Breast epithelium (tissue), 4 donors: ENCODE measurements at regions not wholly inside any gene's neighbourhood (a gene's known extent, or its start where the extent isn't known, plus 50 kb on each side); places are given as distances from the start of the nearest gene placed in this dataset.

ENCODE experiments used
- DNase-seq, 2 donors: peaks; one replicate each; pipeline ENCODE4 v3.0.0-alpha.2; 2019; ENCODE audit warnings: low spot score in 2 of 2
- H3K27ac ChIP-seq, 2 donors: fragments of 200-600 bp; sonication (generic) in 1 of 2; one replicate each; pipeline ENCODE4 v1.5.1; 2016 to 2019; ENCODE audit warnings: mild to moderate bottlenecking in 1 of 2
- H3K27me3 ChIP-seq, 2 donors: fragments of 200-600 bp; sonication (generic) in 1 of 2; one replicate each; pipeline versions ENCODE4 v1.5.1 to v1.6.0; 2017 to 2019; ENCODE audit warnings: control low read depth in 1 of 2, mild to moderate bottlenecking in 1 of 2
- H3K36me3 ChIP-seq: fragments of 200-600 bp; one replicate; pipeline ENCODE4 v1.5.1; 2019
- H3K4me1 ChIP-seq, 2 donors: fragments of 200-600 bp; sonication (generic); one replicate each; pipeline ENCODE4 v1.5.1; 2016 to 2019; ENCODE audit warnings: control low read depth in 1 of 2
- H3K4me3 ChIP-seq, 3 donors: fragments of 200-600 bp; sonication (generic); 1 replicate in 2 of 3; 2 replicates in 1 of 3; pipeline ENCODE4 v1.5.1; 2016 to 2019; ENCODE audit warnings: mild to moderate bottlenecking in 3 of 3, moderate library complexity in 2 of 3
- H3K9me3 ChIP-seq, 2 donors: fragments of 200-600 bp; sonication (generic) in 1 of 2; one replicate each; pipeline ENCODE4 v1.5.1; 2016 to 2019; ENCODE audit warnings: control low read depth in 1 of 2
- CTCF ChIP-seq, 3 donors: fragments of 450-650 bp; IDR thresholded peaks; one replicate each; pipeline ENCODE4 v1.5.1; 2016 to 2017; ENCODE audit warnings: antibody characterized with exemption in 3 of 3, mild to moderate bottlenecking in 3 of 3, moderate library complexity in 3 of 3
- POLR2A ChIP-seq: fragments of 450-650 bp; IDR thresholded peaks from one replicate; pipeline ENCODE4 v1.6.1; 2016; ENCODE audit warnings: antibody characterized with exemption, mild to moderate bottlenecking, moderate library complexity
- POLR2AphosphoS5 ChIP-seq, 3 donors: sonication (generic); formaldehyde crosslinking; IDR thresholded peaks; one replicate each; pipeline ENCODE4 v1.6.1; 2017; ENCODE audit warnings: antibody characterized with exemption in 3 of 3
- intact Hi-C: fragments of 100-400 bp; cut with DNase I; formaldehyde crosslinking; loops from one replicate; pipeline ENCODE4 v1.15.1; 2023; ENCODE audit warnings: low total_unique reads

GRCh38 chr3:86152620-86153019 lies 838.3 kb downstream of the VGLL3 start:
- Histone ChIP-seq H3K27ac (no peak overlapping the region), H3K4me1 (no peaks in the 10 kb centered on the region), H3K36me3 (no peaks in the 10 kb centered on the region), H3K27me3 (no peaks in the 10 kb centered on the region), H3K4me3 (no peak overlapping the region), H3K9me3 (no peaks in the 10 kb centered on the region)
- DNase-seq, result no peak
- TF ChIP-seq POLR2A (no peak), POLR2AphosphoS5 (IDR thresholded peaks at IDR 0.05) (no peak), CTCF (IDR thresholded peaks at IDR 0.05) (no peak)
- intact Hi-C loops, result no loop called here

- Histone ChIP-seq H3K9me3 (no peaks in the 10 kb centered on the region), H3K36me3 (no peaks in the 10 kb centered on the region), H3K4me1 (no peaks in the 10 kb centered on the region), H3K27me3 (no peaks in the 10 kb centered on the region), H3K27ac (no peak overlapping the region), H3K4me3 (no peak overlapping the region)
- no peak for DNase-seq
- intact Hi-C loops, result no loop called here
- TF ChIP-seq POLR2AphosphoS5 (IDR thresholded peaks at IDR 0.05) (no peak), POLR2A (no peak), CTCF (IDR thresholded peaks at IDR 0.05) (no peak)
These were observed 841.9 kb downstream of the VGLL3 start for GRCh38 chr3:86149054-86149453.

GRCh38 chr3:86147119-86147518 lies 843.8 kb downstream of the VGLL3 start:
- H3K36me3 ChIP-seq, result no peaks in the 10 kb centered on the region
- intact Hi-C loops, result no loop called here
- no peak for DNase-seq
- TF ChIP-seq POLR2AphosphoS5 (IDR thresholded peaks at IDR 0.05), result no peak
- no peak for TF ChIP-seq POLR2A
- TF ChIP-seq CTCF (IDR thresholded peaks at IDR 0.05), result no peak
- no peaks in the 10 kb centered on the region for H3K9me3 ChIP-seq
- no peak overlapping the region for H3K4me3 ChIP-seq
- no peak overlapping the region for H3K27ac ChIP-seq
- no peaks in the 10 kb centered on the region for H3K4me1 ChIP-seq
- H3K27me3 ChIP-seq, result no peaks in the 10 kb centered on the region

GRCh38 chr3:86126552-86126951 lies 864.4 kb downstream of the VGLL3 start:
- Histone ChIP-seq H3K4me1 (no peaks in the 10 kb centered on the region), H3K27me3 (no peaks in the 10 kb centered on the region), H3K27ac (no peak overlapping the region), H3K36me3 (no peaks in the 10 kb centered on the region), H3K9me3 (no peaks in the 10 kb centered on the region), H3K4me3 (no peak overlapping the region)
- TF ChIP-seq CTCF (IDR thresholded peaks at IDR 0.05) (no peak), POLR2A (no peak), POLR2AphosphoS5 (IDR thresholded peaks at IDR 0.05) (no peak)
- DNase-seq, result no peak
- intact Hi-C loops, result no loop called here
